Islet of Langerhans (tissue), 1 donor: ENCODE measurements at regions not wholly inside any gene's neighbourhood (a gene's known extent, or its start where the extent isn't known, plus 50 kb on each side); places are given as distances from the start of the nearest gene placed in this dataset.
"Not testable (repeated sequence)": the region's sequence is repeated elsewhere in the genome, so short reads cannot be mapped to it uniquely, and the experiment has no call there.

Source experiments
- FAIRE-seq: peaks from one replicate; lab custom pipeline; 2011; peaks lifted over from hg19 to GRCh38; lab: Jason Lieb, UNC

DNA sequence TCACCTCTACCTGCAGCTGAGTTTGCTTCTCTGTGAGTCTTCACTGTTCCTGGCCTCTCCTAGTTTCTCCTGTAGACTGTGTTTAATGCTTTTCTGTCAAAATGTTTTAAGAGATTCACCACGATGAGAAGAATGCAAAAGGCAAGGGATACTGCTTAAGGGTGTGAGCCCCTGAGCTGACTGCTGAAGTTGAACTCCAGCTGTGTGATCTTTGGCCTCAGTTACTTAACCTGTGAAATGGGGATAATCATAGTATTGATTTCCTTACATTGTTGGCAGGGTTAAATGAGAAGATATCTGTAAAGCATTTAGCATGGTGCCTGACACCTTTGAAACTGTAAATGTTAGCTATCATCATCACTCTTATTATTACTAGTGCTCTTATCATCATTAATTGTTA lies 230.2 kb upstream of the MYLIP start:
- FAIRE-seq = no peak

- no peak for FAIRE-seq
Measured at GRCh38 chr6:15897063-15897876, 231.6 kb upstream of the MYLIP start.

DNA sequence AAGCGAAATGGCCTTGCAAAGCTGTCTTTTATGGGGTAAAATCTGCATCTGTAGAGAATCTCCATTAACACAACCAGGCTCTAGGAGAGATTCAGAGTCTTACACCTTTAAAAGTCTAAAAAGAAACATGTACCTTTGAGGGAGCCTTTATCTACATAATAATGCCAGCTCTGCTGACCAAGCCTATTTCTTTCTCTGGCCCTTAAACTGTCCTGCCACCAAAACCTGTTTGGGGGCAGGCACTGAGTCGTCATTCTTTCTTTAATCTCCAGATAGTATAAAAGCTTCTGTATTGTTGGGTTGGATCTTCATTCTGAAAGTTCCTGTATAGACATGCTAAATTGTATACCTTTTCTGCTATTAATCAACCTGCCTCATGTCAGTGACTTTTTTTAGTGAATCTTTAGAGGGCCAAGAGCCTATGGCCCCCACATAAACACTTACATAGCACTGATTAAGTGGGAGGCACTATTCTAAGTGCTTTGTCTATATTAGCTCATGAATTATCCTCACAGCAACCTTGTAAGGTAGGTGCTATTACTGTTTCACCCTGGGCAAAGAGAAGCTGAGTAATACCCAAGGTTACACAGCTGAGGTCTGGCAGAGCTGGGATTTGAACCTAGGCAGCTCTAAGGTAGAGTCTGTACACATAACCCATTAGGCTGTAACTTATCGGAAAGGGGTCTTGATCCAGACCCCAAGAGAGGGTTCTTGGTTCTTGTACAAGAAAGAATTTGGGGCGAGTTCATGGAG lies 232.3 kb upstream of the DTNBP1 start:
- no peak for FAIRE-seq

GRCh38 chr6:15893556-15894253 lies 230.9 kb upstream of the DTNBP1 start:
- FAIRE-seq = no peak

DNA sequence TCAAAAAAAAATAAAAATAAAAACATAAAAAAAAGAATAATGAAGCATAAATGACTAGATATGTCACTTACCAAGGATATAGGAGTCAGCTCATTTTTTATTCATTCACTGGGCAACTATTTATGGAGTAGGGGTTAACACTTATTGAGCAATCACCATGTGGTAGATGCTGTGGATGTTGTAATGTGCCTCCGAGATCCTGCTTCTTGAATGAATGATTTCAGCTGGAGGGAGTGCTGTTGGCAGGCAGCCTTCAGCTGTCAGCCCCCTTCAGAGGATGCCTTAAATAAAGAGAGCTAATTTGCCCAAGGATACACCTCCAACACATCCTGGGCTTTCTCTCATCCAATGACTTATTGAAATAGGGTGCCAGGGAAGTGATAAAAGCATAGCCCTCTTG lies 229.5 kb upstream of the DTNBP1 start:
- FAIRE-seq = no peak

GRCh38 chr6:15888798-15889772 lies 226.3 kb upstream of the DTNBP1 start:
- FAIRE-seq = no peak

DNA sequence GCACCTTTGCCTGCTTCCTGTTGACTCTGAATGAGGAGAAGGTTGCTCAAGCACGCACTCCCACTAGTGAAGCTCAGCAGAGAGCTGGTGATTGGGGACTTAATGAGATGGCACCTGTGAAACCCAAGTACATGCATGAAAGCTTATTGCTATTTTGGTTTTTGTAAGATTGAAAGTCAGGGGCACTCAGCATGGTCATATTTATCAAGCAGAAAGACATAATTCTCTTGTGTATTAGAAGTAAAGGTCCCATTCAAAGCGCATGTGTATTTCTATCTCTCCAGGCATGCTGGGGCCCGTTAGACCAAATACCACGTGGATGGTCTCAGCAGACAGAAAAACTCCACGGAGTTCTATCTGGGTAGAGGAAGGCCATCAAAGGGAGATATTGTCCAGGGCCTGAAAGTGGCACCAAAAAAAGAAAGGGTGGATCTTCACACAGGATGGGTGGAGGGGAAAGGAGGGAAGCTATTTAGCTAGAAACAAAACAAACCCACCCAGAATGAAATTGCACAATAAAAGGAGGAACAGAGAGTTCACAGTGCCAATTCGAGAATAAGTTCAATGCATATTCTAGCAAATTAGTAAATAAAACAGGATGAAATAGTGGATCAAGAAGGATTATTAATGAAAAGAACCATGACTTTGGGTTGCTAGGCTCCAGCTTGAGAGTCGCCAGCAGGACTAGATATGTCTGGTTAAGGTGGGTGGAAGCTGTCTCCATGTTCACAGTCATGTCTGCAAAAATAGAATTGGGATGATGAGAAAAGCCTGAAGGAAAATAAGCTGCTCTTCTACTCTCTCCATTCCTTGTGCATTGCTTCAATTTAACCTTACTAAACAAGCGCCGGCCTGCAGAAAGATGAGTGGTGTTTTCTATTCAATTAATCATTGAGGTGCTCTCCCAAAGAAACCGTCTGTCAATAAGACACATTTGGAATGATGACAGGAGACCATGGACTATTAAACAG lies 224.9 kb upstream of the DTNBP1 start:
- FAIRE-seq = peak; percentile 74

GRCh38 chr6:15885624-15886023 lies 222.8 kb upstream of the DTNBP1 start:
- FAIRE-seq = no peak

DNA sequence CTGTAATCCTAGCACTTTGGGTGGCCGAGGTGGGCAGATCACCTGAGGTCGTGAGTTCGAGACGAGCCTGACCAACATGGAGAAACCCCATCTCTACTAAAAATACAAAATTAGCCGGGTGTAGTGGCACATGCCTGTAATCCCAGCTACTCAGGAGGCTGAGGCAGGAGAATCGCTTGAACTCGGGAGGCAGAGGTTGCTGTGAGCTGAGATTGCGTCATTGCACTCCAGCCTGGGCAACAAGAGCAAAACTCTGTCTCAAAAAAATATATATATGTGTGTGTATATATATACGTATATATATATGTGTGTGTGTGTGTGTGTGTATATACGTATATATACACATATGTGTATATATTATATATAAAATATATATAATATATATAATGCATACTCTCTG lies 220.8 kb upstream of the DTNBP1 start:
- FAIRE-seq = not testable (repeated sequence)

GRCh38 chr6:15882915-15883314 lies 220.1 kb upstream of the DTNBP1 start:
- FAIRE-seq = no peak

DNA sequence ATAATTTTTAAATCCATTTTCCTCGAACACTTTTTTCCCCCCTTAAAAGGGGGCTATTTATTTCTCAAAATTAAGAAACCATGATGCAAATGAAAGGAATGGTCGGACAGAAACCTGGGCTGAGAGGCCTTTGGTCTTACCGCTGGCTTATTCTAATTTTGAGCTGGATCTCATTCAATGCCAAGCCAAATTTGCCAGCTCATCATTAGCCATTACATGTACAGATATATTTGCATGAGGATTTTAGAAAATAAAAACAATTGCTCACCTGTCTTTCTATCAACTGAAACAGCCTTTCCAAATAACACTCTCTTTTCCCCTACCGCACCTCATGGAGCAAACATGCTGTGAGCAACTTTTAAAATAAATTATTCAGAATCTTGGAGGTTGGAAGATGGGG lies 219.5 kb upstream of the DTNBP1 start:
- FAIRE-seq = no peak

- FAIRE-seq = no peak
Measured at GRCh38 chr6:15881150-15881549, 218.3 kb upstream of the DTNBP1 start.

DNA sequence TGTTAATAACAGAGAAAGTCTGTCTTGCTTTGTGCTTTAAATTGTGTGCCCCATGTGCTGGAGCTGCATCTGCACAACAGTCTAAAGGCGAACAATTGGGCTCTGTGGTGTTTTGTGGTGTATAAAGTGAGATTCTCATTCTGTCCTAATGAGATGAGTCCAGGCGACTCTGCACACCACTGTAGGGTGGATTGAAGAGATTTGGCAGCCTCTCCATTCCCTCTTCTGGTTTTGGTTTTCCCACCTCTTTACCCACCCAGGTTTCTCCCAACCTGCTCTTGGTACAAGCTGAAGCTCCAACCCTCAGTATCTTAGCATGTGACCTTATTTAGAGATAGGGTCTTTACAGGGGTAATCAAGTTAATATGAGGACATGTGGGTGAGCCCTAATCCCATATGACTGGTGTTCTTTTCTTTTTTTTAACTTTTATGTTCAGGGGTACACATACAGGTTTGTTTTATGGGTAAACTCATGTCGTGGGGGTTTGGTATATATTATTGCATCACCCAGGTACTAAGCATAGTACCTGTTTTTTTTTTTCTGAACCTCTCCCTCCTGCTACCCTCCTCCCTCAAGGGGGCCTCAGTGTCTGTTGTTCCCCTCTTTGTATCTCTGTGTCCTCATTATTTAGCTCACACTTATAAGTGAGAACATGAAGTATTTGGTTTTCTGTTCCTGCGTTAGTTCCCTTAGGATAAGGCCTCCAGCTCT lies 217.6 kb upstream of the DTNBP1 start:
- no peak for FAIRE-seq

DNA sequence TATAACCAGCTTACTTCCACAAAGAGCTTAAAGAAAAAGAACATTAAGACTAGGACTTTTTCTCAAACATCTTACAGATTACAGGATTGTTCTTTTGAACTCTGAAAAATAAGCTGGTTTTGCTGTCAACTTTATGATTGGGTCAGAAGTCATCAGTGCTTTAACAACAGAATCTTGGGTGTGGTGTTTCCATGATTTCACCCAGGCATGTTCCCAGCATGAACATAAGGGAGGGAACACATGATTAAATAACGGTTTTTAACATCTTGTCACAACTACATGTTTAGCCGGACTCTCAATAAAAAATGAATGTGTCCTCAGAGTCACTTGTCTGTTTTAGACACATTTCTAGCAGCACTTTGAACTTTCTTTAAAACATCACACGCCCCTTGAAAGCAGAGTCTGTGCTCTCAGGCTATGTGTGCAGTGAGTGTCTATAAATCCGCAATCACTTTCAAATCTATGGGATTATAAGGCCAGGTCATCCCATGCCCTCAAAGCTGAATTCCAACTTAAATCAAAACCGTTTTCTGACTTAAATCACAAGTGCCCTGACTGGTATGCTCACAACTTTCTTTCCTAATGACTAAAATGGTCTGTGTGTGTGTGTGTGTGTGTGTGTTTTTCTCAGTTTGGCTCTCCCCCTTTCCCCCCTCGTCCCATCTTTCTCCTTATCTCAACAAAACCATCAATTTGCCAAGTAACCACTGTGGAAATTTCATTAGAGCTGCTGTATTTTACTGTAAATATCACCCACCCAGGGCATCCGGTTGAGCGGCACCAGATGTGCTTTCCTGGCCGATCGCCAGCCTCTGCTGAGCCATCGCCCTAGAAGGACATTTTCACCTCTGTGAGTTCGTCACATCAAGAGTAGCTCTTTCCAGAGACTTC lies 216.8 kb upstream of the DTNBP1 start:
- FAIRE-seq = peak; percentile 47

- no peak for FAIRE-seq
Measured at GRCh38 chr6:15877231-15877630, 214.4 kb upstream of the DTNBP1 start.

DNA sequence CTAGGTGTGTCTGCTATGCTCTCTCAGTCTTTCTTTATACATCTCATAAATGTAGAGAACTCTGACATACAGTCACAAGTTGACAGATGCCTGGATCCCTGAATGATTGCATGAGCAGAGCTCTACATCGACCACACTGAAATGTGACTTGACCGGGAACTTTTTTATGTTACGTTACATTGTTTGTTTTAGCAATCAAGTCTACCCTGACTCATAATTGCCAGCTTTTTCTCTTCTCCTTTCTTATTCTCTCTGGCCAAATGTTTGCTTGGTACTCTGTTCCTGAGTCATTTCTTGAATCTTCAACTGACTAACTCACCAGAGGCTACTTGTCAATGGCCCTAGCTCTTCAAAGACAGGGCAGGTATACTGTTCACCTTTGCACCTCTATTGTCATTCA lies 213.6 kb upstream of the DTNBP1 start:
- FAIRE-seq = no peak

DNA sequence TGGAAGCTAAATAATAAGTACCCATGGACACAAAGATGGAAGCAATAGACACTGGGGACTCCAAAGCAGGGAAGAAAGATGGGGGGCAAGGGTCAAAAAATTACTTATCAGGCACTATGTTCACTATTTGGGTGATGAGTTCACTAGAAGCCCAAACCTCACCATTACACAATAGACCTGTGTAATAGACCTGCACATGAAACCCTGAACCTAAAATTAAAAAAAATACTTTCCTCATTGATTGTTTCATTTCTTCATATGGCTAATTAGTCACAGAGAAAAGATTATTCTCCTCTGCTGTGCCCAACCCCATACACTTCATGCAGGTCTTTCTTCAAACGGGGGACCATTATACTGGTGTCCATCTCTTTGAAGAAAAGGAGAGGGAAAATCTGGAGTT lies 213.0 kb upstream of the DTNBP1 start:
- FAIRE-seq = no peak

DNA sequence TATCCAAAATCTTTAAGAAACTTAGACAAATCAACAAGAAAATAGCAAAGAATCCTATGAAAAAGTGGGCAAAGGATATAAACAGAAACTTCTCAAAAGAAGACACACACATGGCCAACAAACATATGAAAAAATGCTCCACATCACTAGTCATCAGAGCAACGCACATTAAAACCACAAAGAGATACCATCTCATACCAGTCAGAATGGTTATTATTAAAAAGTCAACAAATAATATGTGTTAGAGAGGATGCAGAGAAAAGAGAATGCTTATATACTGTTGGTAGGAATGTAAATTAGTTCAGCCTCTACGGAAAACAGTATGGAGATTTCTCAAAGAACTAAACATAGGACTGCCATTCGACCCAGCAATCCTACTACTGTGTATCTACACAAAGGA lies 212.0 kb upstream of the DTNBP1 start:
- FAIRE-seq = no peak

DNA sequence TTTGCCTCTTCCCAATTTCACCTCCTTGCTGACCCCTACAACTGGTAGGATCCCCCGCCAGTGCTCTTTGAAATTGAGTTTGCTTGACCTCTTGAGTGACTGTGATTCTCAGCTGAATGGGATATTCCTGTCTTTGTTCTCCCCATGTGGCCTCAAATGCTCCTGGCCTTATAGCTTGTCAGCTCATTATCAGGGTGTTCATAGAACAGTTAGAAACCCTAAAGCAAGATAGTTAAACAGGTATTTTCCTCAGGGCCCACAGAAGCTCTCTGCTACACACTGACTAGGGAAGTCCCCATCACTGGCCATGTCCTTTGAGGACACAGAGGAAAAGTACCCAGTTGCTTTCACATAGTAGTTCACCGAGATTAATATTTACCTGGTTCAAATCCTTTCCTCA lies 211.5 kb upstream of the DTNBP1 start:
- no peak for FAIRE-seq
